WERI-Rb-1 (cell line): ENCODE measurements at regions not wholly inside any gene's neighbourhood (a gene's known extent, or its start where the extent isn't known, plus 50 kb on each side); places are given as distances from the start of the nearest gene placed in this dataset.
"Not testable (repeated sequence)": the region's sequence is repeated elsewhere in the genome, so short reads cannot be mapped to it uniquely, and the experiment has no call there.

Experiments
- DNase-seq: peaks from one replicate; pipeline ENCODE4 v3.0.0-alpha.2; 2020
- H3K27ac ChIP-seq: fragments of 250-450 bp; sonication (Bioruptor Pico); 2 replicates; pipeline ENCODE4 v1.5.1; 2020; ENCODE audit warnings: mild to moderate bottlenecking, moderate library complexity
- H3K27me3 ChIP-seq: fragments of 250-450 bp; sonication (Bioruptor Pico); 2 replicates; pipeline ENCODE4 v1.5.1; 2021; ENCODE audit warnings: mild to moderate bottlenecking, low read depth, moderate library complexity; ENCODE audit not compliant: insufficient read depth, severe bottlenecking
- H3K36me3 ChIP-seq: fragments of 250-450 bp; sonication (Bioruptor Pico); 2 replicates; pipeline ENCODE4 v1.5.1; 2020; ENCODE audit warnings: mild to moderate bottlenecking, moderate library complexity
- H3K4me3 ChIP-seq: 2 replicates; pipeline ENCODE4 v1.5.1; 2011; ENCODE audit warnings: low read depth, mild to moderate bottlenecking, control low read depth, low read length
- H3K9me3 ChIP-seq: fragments of 250-450 bp; sonication (Bioruptor Pico); 2 replicates; pipeline ENCODE4 v1.5.1; 2021; ENCODE audit warnings: mild to moderate bottlenecking, moderate library complexity; ENCODE audit not compliant: severe bottlenecking
- TF ChIP-seq, protein P1 (sequence below): IDR thresholded peaks from 2 replicates; pipeline ENCODE4 v1.5.1; 2011; ENCODE audit warnings: low read depth, mild to moderate bottlenecking, control low read depth, inconsistent platforms, low read length

DNA sequence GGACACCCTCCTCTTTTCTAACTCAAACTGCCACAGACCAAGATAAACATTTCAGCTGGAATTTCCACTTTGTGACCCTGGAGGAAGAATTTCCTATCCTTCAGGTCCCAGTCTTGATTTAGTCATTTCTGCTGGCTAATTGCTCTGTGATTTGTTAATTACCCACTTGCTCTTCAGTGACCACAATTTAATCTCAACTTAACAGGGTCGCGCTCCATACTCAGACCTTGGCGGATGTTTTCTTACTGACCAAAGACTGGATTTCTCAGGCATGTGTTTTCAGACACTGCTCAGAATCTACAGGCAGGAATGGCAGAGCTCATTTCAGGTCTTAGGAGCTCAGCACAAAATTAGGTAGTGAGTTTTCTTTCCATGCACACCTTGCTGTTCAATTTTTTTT is 188.9 kb downstream of the ASMT start:
- no peaks in the 10 kb centered on the region for H3K27me3 ChIP-seq
- TF ChIP-seq, protein P1, sequence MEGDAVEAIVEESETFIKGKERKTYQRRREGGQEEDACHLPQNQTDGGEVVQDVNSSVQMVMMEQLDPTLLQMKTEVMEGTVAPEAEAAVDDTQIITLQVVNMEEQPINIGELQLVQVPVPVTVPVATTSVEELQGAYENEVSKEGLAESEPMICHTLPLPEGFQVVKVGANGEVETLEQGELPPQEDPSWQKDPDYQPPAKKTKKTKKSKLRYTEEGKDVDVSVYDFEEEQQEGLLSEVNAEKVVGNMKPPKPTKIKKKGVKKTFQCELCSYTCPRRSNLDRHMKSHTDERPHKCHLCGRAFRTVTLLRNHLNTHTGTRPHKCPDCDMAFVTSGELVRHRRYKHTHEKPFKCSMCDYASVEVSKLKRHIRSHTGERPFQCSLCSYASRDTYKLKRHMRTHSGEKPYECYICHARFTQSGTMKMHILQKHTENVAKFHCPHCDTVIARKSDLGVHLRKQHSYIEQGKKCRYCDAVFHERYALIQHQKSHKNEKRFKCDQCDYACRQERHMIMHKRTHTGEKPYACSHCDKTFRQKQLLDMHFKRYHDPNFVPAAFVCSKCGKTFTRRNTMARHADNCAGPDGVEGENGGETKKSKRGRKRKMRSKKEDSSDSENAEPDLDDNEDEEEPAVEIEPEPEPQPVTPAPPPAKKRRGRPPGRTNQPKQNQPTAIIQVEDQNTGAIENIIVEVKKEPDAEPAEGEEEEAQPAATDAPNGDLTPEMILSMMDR, result no peak
- H3K27ac ChIP-seq, result no peak overlapping the region
- DNase-seq, result no peak
- no peaks in the 10 kb centered on the region for H3K36me3 ChIP-seq
- H3K9me3 ChIP-seq, result no peaks in the 10 kb centered on the region
- no peak overlapping the region for H3K4me3 ChIP-seq

DNA sequence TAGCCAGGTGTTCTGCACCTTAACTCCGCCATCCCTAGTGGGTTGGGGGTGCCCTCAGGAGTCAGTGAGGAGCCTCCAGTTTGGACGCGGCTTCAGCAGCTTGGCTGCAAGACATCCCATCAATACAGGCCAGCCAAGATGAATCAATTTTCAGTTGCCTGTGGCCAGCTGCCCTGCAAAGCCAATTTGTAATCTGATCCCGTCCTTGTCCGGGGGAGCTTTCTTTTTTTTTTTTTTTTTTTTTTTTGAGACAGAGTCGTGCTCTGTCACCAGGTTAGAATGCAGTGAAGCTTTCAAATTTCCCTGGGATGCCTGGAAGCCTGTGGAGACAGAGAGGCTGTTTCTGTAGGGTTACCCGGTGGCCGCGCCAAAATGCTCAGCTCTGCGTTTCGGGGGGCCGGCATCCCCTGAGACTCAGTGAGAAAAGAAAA is 192.5 kb downstream of the ASMT start:
- Histone ChIP-seq H3K36me3 (no peaks in the 10 kb centered on the region), H3K27ac (peak overlapping the region; percentile 46), H3K27me3 (no peaks in the 10 kb centered on the region), H3K9me3 (peaks cover 5% of the 10 kb centered on the region), H3K4me3 (no peak overlapping the region)
- TF ChIP-seq, protein P1, result no peak
- DNase-seq, result peak; percentile 42

DNA sequence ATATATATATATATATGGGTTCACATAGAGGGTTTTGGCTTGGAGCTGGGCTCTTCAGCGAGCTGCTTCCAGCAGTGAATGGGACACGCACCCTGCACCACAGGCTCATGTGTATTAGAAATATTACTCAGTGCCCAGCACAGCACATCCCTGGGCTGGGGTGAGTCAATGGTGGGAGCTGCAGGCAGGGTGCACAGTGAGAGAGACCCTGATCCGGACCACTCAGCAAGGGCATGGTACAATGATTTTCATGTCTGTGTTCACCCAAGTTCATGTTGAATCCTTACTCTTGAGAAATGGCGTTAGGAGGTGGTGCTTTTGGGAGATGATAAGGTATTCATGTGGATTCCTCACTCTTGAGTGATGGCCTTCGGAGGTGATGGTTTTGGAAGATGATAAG is 194.7 kb downstream of the ASMT start:
- Histone ChIP-seq H3K27ac (no peak overlapping the region), H3K9me3 (peaks cover 5% of the 10 kb centered on the region)

DNA sequence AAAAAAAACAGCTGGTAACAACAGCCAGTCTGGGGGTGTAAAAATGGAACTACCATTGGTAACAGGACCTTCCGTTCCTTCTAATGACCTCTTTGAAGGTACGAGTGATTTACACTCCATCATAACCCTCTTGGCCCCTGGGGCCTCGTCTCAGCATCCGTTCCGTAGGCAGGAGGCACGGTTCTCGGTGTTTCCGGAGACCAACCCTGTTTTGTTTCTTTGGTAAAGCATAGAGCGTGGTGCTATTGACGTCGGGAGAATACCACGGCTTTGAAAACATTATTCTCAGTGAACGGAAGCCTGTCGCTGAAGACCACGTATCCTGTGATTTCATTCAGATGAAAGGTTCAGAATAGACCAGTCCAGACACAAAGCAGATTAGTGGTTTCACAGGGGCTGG is 198.9 kb downstream of the ASMT start:
- H3K27ac ChIP-seq, result no peak overlapping the region
- TF ChIP-seq, protein P1, result no peak
- H3K27me3 ChIP-seq, result no peaks in the 10 kb centered on the region
- H3K4me3 ChIP-seq, result no peak overlapping the region
- peaks cover 5% of the 10 kb centered on the region for H3K9me3 ChIP-seq
- H3K36me3 ChIP-seq, result no peaks in the 10 kb centered on the region
- no peak for DNase-seq

More for the DNA sequence above, 194.7 kb downstream of the ASMT start:
- H3K27me3 ChIP-seq, result no peaks in the 10 kb centered on the region
- TF ChIP-seq, protein P1, result no peak
- DNase-seq, result no peak
- no peaks in the 10 kb centered on the region for H3K36me3 ChIP-seq
- H3K4me3 ChIP-seq, result no peak overlapping the region

DNA sequence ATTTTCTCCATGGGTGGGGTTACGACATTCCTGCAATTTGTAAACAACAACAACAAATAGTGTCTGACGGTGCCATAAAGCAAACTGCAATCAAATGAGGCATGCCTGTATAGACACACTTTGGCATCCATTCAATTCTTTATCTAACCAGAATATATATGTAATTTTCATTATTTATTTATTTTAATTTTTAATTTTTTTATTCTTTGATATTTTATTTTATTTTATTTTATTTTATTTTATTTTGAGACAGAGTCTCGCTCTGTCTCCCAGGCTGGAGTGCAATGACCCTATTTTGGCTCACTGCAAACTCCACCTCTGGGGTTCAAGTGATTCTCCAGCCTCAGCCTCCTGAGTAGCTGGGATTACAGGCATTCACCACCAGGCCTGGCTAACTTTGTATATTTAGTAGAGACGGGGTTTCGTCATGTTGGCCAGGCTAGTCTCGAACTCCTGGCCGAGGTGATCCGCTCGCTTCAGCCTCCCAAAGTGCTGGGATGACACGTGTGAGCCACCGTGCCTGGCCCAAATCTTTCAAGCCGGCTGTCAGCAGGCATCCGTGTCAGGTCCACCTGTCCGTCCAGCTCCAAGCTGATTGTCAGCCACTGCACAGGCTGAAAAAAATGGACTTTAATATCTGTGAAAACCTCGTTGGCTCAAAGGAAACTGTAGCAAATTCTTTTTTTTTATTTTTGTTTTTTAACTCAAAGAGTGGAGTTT is 200.8 kb downstream of the ASMT start:
- H3K27me3 ChIP-seq, result no peaks in the 10 kb centered on the region
- H3K9me3 ChIP-seq, result no peaks in the 10 kb centered on the region
- TF ChIP-seq, protein P1, result no peak
- H3K36me3 ChIP-seq, result no peaks in the 10 kb centered on the region
- no peak overlapping the region for H3K4me3 ChIP-seq
- DNase-seq, result no peak
- no peak overlapping the region for H3K27ac ChIP-seq

DNA sequence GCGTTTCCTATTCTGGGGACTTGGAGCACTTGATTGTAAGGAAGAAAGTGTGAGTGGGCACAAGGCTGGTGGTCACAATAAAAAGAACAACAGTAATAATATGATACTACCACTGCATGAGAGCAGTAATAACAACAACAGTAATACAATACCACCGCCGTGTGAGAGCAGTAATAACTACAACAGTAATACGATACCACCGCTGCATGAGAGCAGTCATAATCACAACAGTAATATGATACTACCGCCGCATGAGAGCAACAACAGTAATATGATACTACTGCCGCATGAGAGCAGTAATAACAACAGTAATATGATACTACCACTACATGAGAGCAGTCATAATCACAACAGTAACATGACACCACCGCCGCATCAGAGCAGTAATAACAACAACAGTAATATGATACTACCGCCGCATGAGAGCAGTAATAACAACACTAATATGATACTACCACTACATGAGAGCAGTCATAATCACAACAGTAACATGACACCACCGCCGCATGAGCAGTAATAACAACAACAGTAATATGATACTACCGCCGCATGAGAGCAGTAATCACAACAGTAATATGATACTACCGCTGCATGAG is 201.6 kb downstream of the ASMT start:
- not testable (repeated sequence) for H3K4me3 ChIP-seq, H3K27ac ChIP-seq, H3K36me3 ChIP-seq, H3K27me3 ChIP-seq, DNase-seq, H3K9me3 ChIP-seq
